Stimulated activated CD8-positive, alpha-beta memory T cell treated with anti-CD3 and anti-CD28 coated beads, Interleukin-12 subunit alpha, Interleukin-12 subunit beta, amount 100 ng/mL, for 1 hour (primary cell): ENCODE measurements at regions not wholly inside any gene's neighbourhood (a gene's known extent, or its start where the extent isn't known, plus 50 kb on each side); places are given as distances from the start of the nearest gene placed in this dataset.

Experiments used
- DNase-seq: peaks from one replicate; pipeline ENCODE4 v3.0.0-alpha.2; 2020; ENCODE audit warnings: low read depth

DNA sequence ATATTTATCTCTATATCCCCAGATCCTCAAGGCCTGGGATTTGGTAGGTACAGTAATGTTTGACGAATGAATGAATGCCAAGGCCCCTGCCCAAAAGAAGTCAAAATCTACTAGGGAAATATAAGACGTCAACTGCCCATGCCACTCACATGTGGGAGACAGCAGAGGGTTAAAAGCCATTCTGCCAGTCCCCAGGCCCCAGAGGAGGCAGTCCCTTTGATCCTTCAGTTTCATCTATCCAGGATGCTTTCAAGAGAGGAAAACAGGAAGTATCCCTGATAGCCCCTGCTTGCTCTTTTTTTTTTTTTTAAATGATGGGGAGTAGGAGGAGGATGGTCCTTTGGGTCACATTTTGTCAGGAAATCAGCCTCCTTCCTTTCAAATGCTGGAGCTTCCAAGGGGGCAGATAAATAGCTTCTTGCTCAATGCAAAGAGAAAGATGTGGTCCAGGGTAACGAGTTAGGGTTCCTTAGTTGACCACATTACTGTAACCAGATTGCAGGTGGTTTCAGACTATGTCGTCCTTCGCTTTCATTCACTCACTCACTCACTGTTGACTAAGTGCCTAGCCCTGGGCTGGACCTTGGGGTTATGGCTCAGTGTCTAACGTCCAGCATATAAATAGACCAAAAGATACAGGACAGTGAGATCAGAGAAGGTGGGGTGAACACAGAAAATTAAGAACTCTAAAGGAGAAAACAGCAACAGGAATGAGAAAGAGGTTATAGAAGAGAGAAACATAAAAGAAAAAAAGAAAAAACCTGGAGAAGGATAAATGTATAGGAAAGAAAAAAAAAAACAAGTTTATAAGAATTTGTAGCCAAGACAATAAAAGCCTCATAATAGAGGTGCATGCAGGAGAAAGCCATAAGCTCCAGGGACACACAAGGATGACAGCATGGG is 64.6 kb upstream of the PIM1 start:
- DNase-seq: no peak

DNA sequence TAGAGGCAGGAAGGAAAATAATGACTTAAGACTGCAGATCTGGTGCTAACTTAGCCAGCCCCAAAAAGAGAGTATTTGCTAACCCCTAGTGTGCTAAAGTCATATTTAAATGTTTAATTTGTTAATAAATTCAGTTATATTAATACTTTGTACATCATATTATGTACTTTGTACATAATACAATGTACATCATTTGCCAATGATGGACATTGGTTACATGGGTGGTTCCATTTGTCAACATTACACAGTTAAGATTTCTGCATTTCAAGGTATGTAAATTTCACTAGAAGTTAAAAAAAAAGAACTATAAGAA is 63.9 kb upstream of the PIM1 start:
- no peak for DNase-seq

DNA sequence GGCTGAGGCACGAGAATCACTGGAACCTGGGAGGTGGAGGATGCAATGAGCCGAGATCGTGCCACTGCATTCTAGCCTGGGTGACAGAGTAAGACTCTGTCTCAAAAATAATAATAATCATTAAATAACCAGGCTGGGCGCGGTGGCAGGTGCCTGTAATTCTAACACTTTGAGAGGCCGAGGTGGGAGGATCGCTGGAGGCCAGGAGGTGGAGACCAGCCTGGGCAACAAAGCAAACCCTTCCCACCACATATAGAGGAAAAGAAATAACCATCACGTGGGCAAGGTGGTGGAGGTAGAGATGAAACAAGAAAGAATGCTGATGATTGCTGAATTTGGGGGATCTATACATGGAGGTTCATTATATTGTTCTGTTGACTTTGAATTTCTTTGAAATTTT is 63.4 kb upstream of the PIM1 start:
- no peak for DNase-seq

- DNase-seq: no peak
Observed at GRCh38 chr6:37106982-37107491, 62.9 kb upstream of the PIM1 start.

GRCh38 chr6:37109714-37110499 is 60.0 kb upstream of the PIM1 start:
- no peak for DNase-seq

GRCh38 chr6:37110500-37111461 is 59.2 kb upstream of the PIM1 start:
- no peak for DNase-seq

DNA sequence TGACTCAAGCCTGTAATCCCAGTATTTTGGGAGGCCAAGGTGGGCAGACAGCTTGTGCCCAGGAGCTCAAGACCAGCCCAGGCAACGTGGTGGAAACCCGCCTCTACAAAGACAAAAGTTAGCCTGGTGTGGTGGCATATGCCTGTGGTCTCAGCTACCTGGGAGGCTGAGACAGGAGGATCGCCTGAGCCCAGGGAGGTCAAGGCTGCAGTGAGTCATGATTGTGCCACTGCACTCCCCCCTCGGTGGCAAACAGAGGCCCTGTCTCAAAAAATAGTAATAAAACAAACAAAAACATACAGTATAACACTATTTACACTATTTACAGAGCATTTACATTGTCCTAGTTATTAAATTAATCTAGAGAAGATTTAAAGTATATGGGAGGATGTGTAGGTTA is 56.0 kb upstream of the PIM1 start:
- DNase-seq: no peak

DNA sequence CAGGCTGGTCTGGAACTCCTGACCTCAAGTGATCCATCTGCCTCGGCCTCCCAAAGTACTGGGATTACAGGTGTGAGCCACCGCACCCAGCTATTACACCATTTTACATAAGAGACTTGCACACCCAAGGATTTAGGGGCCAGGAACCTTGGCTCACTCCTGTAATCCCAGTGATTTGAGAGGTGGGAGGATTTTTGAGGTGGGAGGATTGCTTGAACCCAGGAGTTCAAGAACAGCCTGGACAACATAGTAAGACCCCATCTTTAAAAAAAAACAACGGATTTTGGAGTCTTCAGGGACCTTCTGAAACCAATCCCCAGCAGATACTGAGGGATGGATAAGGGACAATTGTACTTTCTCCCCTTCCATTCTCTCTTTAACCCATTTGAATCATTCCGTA is 55.3 kb upstream of the PIM1 start:
- DNase-seq: no peak

DNA sequence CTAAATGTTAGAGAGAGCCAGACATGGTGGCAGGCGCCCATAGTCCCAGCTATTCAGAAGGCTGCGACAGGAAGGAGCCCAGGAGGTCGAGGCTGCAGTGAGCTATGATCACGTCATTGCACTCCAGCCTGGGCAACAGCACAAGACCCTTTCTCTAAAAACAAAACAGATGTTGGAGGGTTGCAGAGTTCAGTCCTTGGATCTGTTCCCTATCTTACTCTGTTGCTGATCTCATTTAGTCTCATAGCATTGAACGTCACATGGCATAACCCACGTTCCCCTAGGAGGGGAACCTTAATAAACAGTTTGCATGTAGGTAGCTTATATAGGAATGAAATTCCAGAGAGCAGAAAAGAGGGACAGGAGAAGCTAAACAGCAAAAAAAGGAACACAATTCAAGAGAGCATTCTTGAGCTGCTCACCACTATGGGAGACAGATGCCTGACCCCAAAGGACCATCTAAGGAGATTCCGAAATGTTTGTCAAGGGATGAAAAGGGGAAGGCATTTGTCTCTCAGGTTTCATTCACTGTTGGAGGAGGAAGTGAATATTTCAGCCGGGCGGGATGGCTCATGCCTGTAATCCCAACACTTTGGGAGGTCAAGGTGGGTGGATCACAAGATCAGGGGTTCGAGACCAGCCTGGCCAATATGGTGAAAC is 54.6 kb upstream of the PIM1 start:
- no peak for DNase-seq

- no peak for DNase-seq
Observed at GRCh38 chr6:37116326-37116725, 53.6 kb upstream of the PIM1 start.

DNA sequence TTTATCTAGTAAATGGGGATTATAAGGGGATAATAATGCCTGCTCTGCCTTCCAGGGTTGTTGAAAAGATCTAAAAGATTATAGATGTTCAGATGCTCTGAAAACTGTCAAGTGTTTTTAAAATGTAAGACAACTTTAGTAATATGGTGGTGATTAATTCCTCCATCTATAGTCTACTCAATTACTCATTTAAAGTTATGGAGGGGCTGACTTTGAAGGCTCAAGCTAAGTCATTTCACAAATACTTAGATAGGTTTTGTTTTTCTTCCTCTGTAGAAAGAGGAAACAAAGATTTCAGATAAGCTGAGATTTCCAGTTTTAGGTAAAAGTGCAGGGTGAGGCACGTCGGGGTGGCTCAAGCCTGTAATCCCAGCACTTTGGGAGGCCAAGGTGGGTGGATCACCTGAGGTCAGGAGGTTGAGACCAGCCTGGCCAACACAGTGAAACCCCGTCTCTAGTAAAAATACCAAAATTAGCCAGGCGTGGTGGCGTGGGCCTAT is 50.5 kb upstream of the PIM1 start:
- no peak for DNase-seq
